ENCODE measurements at regions not wholly inside any gene's neighbourhood (a gene's known extent, or its start where the extent isn't known, plus 50 kb on each side); places are given as distances from the start of the nearest gene placed in this dataset.

DNA sequence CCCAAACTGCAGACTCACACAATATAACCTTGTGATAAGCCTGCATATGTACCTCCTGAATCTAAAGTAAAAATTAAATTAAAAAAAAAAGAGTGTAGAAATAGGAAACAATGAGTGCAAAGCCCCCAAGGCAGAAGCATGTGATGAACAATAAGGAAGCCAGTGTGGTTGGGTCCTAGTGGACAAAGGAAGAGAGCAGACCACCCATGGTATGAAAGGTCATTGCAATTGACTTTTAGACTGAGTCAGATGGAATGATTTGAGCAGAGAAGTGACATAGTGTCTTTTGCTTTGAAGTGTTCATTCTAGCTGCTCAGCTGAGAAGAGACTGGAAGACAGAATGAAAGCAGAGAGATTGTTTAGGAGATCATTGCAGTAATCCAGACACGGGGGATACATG, 417.1 kb downstream of the RAD51AP2 start:
- WGBS, result 76% methylated on average over 1 of the region's 1 CpG
- intact Hi-C loops (cut with DNase I), result no loop called here

GRCh38 chr2:17095340-17095739, 422.9 kb downstream of the RAD51AP2 start:
- no peak for DNase-seq (ENCODE audit: low spot score)
- 93% methylated on average over 2 of the region's 2 CpGs for WGBS
- no peaks in the 10 kb centered on the region for H3K36me3 ChIP-seq
- intact Hi-C loops (cut with DNase I), result no loop called here
- H3K27ac ChIP-seq, result no peak overlapping the region
- TF ChIP-seq POLR2A (IDR thresholded peaks at IDR 0.05), result no peak
- TF ChIP-seq CTCF (IDR thresholded peaks at IDR 0.05), result no peak
- no peak for TF ChIP-seq POLR2AphosphoS5 (IDR thresholded peaks at IDR 0.05)
- H3K9me3 ChIP-seq, result no peaks in the 10 kb centered on the region
- no peaks in the 10 kb centered on the region for H3K4me1 ChIP-seq (replicated peaks)
- no peak overlapping the region for H3K4me3 ChIP-seq
- no peaks in the 10 kb centered on the region for H3K27me3 ChIP-seq (replicated peaks; ENCODE audit: insufficient read depth)

More for the DNA sequence above, 417.1 kb downstream of the RAD51AP2 start:
- no peaks in the 10 kb centered on the region for H3K36me3 ChIP-seq
- no peaks in the 10 kb centered on the region for H3K27me3 ChIP-seq (replicated peaks; ENCODE audit: insufficient read depth)
- no peak for DNase-seq (ENCODE audit: low spot score)
- H3K27ac ChIP-seq, result no peak overlapping the region
- H3K9me3 ChIP-seq, result no peaks in the 10 kb centered on the region
- no peaks in the 10 kb centered on the region for H3K4me1 ChIP-seq (replicated peaks)
- H3K4me3 ChIP-seq, result no peak overlapping the region
- TF ChIP-seq POLR2AphosphoS5 (IDR thresholded peaks at IDR 0.05) (no peak), POLR2A (IDR thresholded peaks at IDR 0.05) (no peak), CTCF (IDR thresholded peaks at IDR 0.05) (no peak)

GRCh38 chr2:17093712-17094111, 424.5 kb downstream of the RAD51AP2 start:
- H3K4me3 ChIP-seq, result no peak overlapping the region
- no peaks in the 10 kb centered on the region for H3K9me3 ChIP-seq
- no peaks in the 10 kb centered on the region for H3K27me3 ChIP-seq (replicated peaks; ENCODE audit: insufficient read depth)
- intact Hi-C loops (cut with DNase I), result no loop called here
- no peaks in the 10 kb centered on the region for H3K4me1 ChIP-seq (replicated peaks)
- H3K27ac ChIP-seq, result no peak overlapping the region
- H3K36me3 ChIP-seq, result no peaks in the 10 kb centered on the region
- TF ChIP-seq POLR2A (IDR thresholded peaks at IDR 0.05) (no peak), CTCF (IDR thresholded peaks at IDR 0.05) (no peak), POLR2AphosphoS5 (IDR thresholded peaks at IDR 0.05) (no peak)
- 73% methylated on average over 1 of the region's 1 CpG for WGBS
- no peak for DNase-seq (ENCODE audit: low spot score)

GRCh38 chr2:17086990-17087389, 421.4 kb upstream of the CYRIA start:
- intact Hi-C loops (cut with DNase I), result no loop called here
- no peak overlapping the region for H3K4me3 ChIP-seq
- H3K9me3 ChIP-seq, result no peaks in the 10 kb centered on the region
- H3K4me1 ChIP-seq (replicated peaks), result no peaks in the 10 kb centered on the region
- no peak for DNase-seq (ENCODE audit: low spot score)
- 31% methylated on average over 1 of the region's 1 CpG for WGBS
- no peak overlapping the region for H3K27ac ChIP-seq
- H3K36me3 ChIP-seq, result no peaks in the 10 kb centered on the region
- TF ChIP-seq POLR2A (IDR thresholded peaks at IDR 0.05) (no peak), CTCF (IDR thresholded peaks at IDR 0.05) (no peak), POLR2AphosphoS5 (IDR thresholded peaks at IDR 0.05) (no peak)
- no peaks in the 10 kb centered on the region for H3K27me3 ChIP-seq (replicated peaks; ENCODE audit: insufficient read depth)

GRCh38 chr2:17085546-17086202, 420.0 kb upstream of the CYRIA start:
- TF ChIP-seq CTCF (IDR thresholded peaks at IDR 0.05) (no peak), POLR2AphosphoS5 (IDR thresholded peaks at IDR 0.05) (no peak), POLR2A (IDR thresholded peaks at IDR 0.05) (no peak)
- Histone ChIP-seq H3K36me3 (no peaks in the 10 kb centered on the region), H3K27me3 (replicated peaks; ENCODE audit: insufficient read depth) (no peaks in the 10 kb centered on the region), H3K4me3 (no peak overlapping the region), H3K4me1 (replicated peaks) (no peaks in the 10 kb centered on the region), H3K27ac (no peak overlapping the region), H3K9me3 (no peaks in the 10 kb centered on the region)
- DNase-seq (ENCODE audit: low spot score), result no peak
- 54% methylated on average over 2 of the region's 2 CpGs for WGBS
- intact Hi-C loops (cut with DNase I), result no loop called here

Measured in prostate gland (tissue), 2 donors.